HCT116 (cell line): ENCODE measurements at regions not wholly inside any gene's neighbourhood (a gene's known extent, or its start where the extent isn't known, plus 50 kb on each side); places are given as distances from the start of the nearest gene placed in this dataset.

Experiments
- ATAC-seq: fragments of 200-7000 bp; cut with Tn5 transposase; 2 replicates; pipeline ENCODE4 v1.9.1; 2020; ENCODE audit warnings: mild to moderate bottlenecking, moderate library complexity
- BruUV-seq: library from RNA; stranded (reverse); fragments of 400-500 nt; replicated peaks from 2 replicates; lab custom pipeline; 2021; lab: Mats Ljungman, UMichigan
- CTCF ChIA-PET: fragments of 300-600 bp; sonication (Branson Sonifier 250); formaldehyde crosslinking; loops from one replicate; lab custom pipeline; 2021; ENCODE audit warnings: antibody characterized with exemption; lab: Charles Lee
- POLR2A ChIA-PET: fragments of 300-600, 350-600 bp; sonication (Branson Sonifier 250); formaldehyde crosslinking; loops from one replicate; lab custom pipeline; 2021; ENCODE audit warnings: antibody characterized with exemption; lab: Charles Lee
- RAD21 ChIA-PET, 2 experiments: fragments of 300-600 bp; sonication (Branson Sonifier 250); formaldehyde crosslinking; loops; one replicate each; lab custom pipeline; 2023; ENCODE audit warnings: low total read pairs in 2 of 2; ENCODE audit not compliant: uncharacterized antibody in 2 of 2, unreplicated experiment in 2 of 2, low non-redundant PET in 1 of 2; lab: Charles Lee
- DNase-seq: peaks from one replicate; pipeline ENCODE4 v3.0.0-alpha.2; 2010; ENCODE audit warnings: low read depth, low spot score
- H2AFZ ChIP-seq: fragments of 200-600 bp; shearing (Covaris generic), sonication (generic); 2 replicates; pipeline ENCODE4 v1.6.1; 2017; ENCODE audit warnings: low read depth, mixed run types, mixed read lengths, antibody characterized with exemption, low read length; ENCODE audit not compliant: poor library complexity, severe bottlenecking
- H3K27ac ChIP-seq: 2 replicates; pipeline ENCODE4 v1.5.1; 2012; ENCODE audit warnings: low read depth, low read length
- H3K27me3 ChIP-seq: fragments of 200-600 bp; sonication (generic); 2 replicates; pipeline ENCODE4 v1.6.1; 2016; ENCODE audit warnings: mixed run types, low read length, mixed read lengths; ENCODE audit not compliant: insufficient read depth
- H3K36me3 ChIP-seq, 2 experiments: fragments of 200-500 bp in 1 of 2; fragments of 200-600 bp in 1 of 2; sonication (Bioruptor generic) in 1 of 2; sonication (generic) in 1 of 2; 2 replicates each; pipeline versions ENCODE4 v1.5.1 to v1.6.1; 2014 to 2016; ENCODE audit warnings: low read length in 2 of 2, inconsistent platforms in 1 of 2, mixed read lengths in 1 of 2, mixed run types in 1 of 2; ENCODE audit not compliant: insufficient read depth in 2 of 2, control insufficient read depth in 1 of 2
- H3K4me1 ChIP-seq, 2 experiments: fragments of 200-600 bp in 1 of 2; sonication (generic) in 1 of 2; 2 replicates each; pipeline versions ENCODE4 v1.5.1 to v1.6.1; 2012 to 2017; ENCODE audit warnings: low read length in 2 of 2, inconsistent platforms in 1 of 2, mild to moderate bottlenecking in 1 of 2, mixed read lengths in 1 of 2, mixed run types in 1 of 2, moderate library complexity in 1 of 2; ENCODE audit not compliant: insufficient read depth in 2 of 2, control insufficient read depth in 1 of 2
- H3K4me2 ChIP-seq: fragments of 200-600 bp; sonication (generic); 2 replicates; pipeline ENCODE4 v1.6.1; 2017; ENCODE audit warnings: mixed run types, low read length, mixed read lengths
- H3K4me3 ChIP-seq, 2 experiments: fragments of 200-600 bp in 1 of 2; sonication (generic) in 1 of 2; replicated peaks in 1 of 2; 2 replicates each; pipeline ENCODE4 v1.5.1; 2011 to 2016; ENCODE audit warnings: low read length in 2 of 2, control low read depth in 1 of 2, low read depth in 1 of 2, mild to moderate bottlenecking in 1 of 2, mixed read lengths in 1 of 2, mixed run types in 1 of 2
- H3K79me2 ChIP-seq: fragments of 200-600 bp; sonication (generic); 2 replicates; pipeline ENCODE4 v1.6.1; 2017; ENCODE audit warnings: mild to moderate bottlenecking, mixed run types, low read length, moderate library complexity, mixed read lengths; ENCODE audit not compliant: insufficient read depth
- H3K9ac ChIP-seq: fragments of 200-600 bp; sonication (generic); 2 replicates; pipeline ENCODE4 v1.6.1; 2016; ENCODE audit warnings: low read length, mixed read lengths
- H3K9me2 ChIP-seq: fragments of 200-600 bp; sonication (generic), shearing (Covaris generic); 2 replicates; pipeline ENCODE4 v1.6.1; 2017; ENCODE audit warnings: mixed run types, mild to moderate bottlenecking, moderate library complexity; ENCODE audit not compliant: insufficient read depth
- H3K9me3 ChIP-seq, 2 experiments: fragments of 200-500 bp in 1 of 2; fragments of 200-600 bp in 1 of 2; sonication (Bioruptor generic) in 1 of 2; sonication (generic) in 1 of 2; 2 replicates each; pipeline ENCODE4 v1.6.1; 2014 to 2017; ENCODE audit warnings: low read length in 2 of 2, mixed read lengths in 2 of 2, inconsistent platforms in 1 of 2, low read depth in 1 of 2, mild to moderate bottlenecking in 1 of 2, mixed run types in 1 of 2, moderate library complexity in 1 of 2; ENCODE audit not compliant: control insufficient read depth in 1 of 2, insufficient read depth in 1 of 2
- H4K20me1 ChIP-seq: fragments of 200-600 bp; sonication (generic), shearing (Covaris generic); 2 replicates; pipeline ENCODE4 v1.6.1; 2017; ENCODE audit warnings: mixed run types, mild to moderate bottlenecking, moderate library complexity; ENCODE audit not compliant: insufficient read depth
- ATF3 ChIP-seq: IDR thresholded peaks from 2 replicates; pipeline ENCODE4 v1.6.1; 2012
- CBX3 ChIP-seq: IDR thresholded peaks from 2 replicates; pipeline ENCODE4 v1.6.1; 2012; ENCODE audit warnings: low read depth
- EZH2 ChIP-seq: fragments of 200-600 bp; sonication (generic); IDR thresholded peaks from 2 replicates; pipeline ENCODE4 v1.6.1; 2017; ENCODE audit warnings: antibody characterized with exemption, mixed run types
- EZH2phosphoT487 ChIP-seq: fragments of 200-600 bp; IDR thresholded peaks from 2 replicates; pipeline ENCODE4 v1.6.1; 2018; ENCODE audit warnings: antibody characterized with exemption, borderline replicate concordance
- FOSL1 ChIP-seq: IDR thresholded peaks from 2 replicates; pipeline ENCODE4 v1.6.1; 2012; ENCODE audit warnings: low read depth
- JUND ChIP-seq: IDR thresholded peaks from 2 replicates; pipeline ENCODE4 v1.6.1; 2012
- POLR2AphosphoS5 ChIP-seq: IDR thresholded peaks from 2 replicates; pipeline ENCODE4 v1.6.1; 2011; ENCODE audit warnings: mild to moderate bottlenecking, low read depth, low read length, moderate library complexity
- RAD21 ChIP-seq: IDR thresholded peaks from 2 replicates; pipeline ENCODE4 v1.6.1; 2012; ENCODE audit warnings: low read depth, mild to moderate bottlenecking
- SIN3A ChIP-seq: IDR thresholded peaks from 2 replicates; pipeline ENCODE4 v1.6.1; 2012; ENCODE audit warnings: low read depth
- SP1 ChIP-seq: IDR thresholded peaks from 2 replicates; pipeline ENCODE4 v1.6.1; 2012; ENCODE audit warnings: low read depth
- TCF7L2 ChIP-seq: IDR thresholded peaks from 2 replicates; pipeline ENCODE4 v1.7.0; 2011; ENCODE audit warnings: borderline replicate concordance, inconsistent platforms; ENCODE audit not compliant: insufficient read depth, insufficient read length; ENCODE audit errors: extremely low read depth
- YY1 ChIP-seq: IDR thresholded peaks from 2 replicates; pipeline ENCODE4 v1.6.1; 2011; ENCODE audit warnings: low read length, low read depth, moderate library complexity, mild to moderate bottlenecking; ENCODE audit not compliant: insufficient replicate concordance; ENCODE audit errors: extremely low read depth
- ZFX ChIP-seq: fragments of 450-650 bp; IDR thresholded peaks from 2 replicates; pipeline ENCODE4 v1.6.1; 2017
- intact Hi-C: fragments of 100-400 bp; cut with micrococcal nuclease; formaldehyde crosslinking; loops from 2 replicates; pipeline ENCODE4 v1.10.0; 2022
- TF ChIP-seq, protein P1 (sequence below): IDR thresholded peaks from 2 replicates; pipeline ENCODE4 v1.6.1; 2012
- TF ChIP-seq, protein P2 (sequence below): IDR thresholded peaks from 2 replicates; pipeline ENCODE4 v1.6.1; 2012; ENCODE audit warnings: low read depth
- TF ChIP-seq, protein P3 (sequence below): IDR thresholded peaks from 2 replicates; pipeline ENCODE4 v1.6.1; 2011; ENCODE audit warnings: mild to moderate bottlenecking, low read length, moderate library complexity; ENCODE audit not compliant: insufficient replicate concordance; ENCODE audit errors: extremely low read depth

GRCh38 chr21:23218667-23219066 lies 2220.5 kb downstream of the NCAM2 start:
- H3K4me1 ChIP-seq, result no peaks in the 10 kb centered on the region
- RAD21 ChIA-PET, result no interaction called here
- no peak overlapping the region for H3K27ac ChIP-seq
- no peaks in the 10 kb centered on the region for H3K27me3 ChIP-seq
- no peak overlapping the region for H3K4me2 ChIP-seq
- no peak for ATAC-seq
- peaks cover 11 to 13% of the 10 kb centered on the region in 2 experiments; a peak in 3 of 4 replicates for H3K9me3 ChIP-seq
- H3K4me3 ChIP-seq, result no peak overlapping the region
- no peak overlapping the region for H2AFZ ChIP-seq
- TF ChIP-seq RAD21 (no peak), JUND (no peak), YY1 (no peak), SIN3A (no peak), SP1 (no peak), POLR2AphosphoS5 (no peak), CBX3 (no peak), EZH2 (no peak), ZFX (no peak), FOSL1 (no peak), ATF3 (no peak), TCF7L2 (no peak), EZH2phosphoT487 (no peak)
- TF ChIP-seq, protein P1, sequence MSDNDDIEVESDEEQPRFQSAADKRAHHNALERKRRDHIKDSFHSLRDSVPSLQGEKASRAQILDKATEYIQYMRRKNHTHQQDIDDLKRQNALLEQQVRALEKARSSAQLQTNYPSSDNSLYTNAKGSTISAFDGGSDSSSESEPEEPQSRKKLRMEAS, result no peak
- TF ChIP-seq, protein P2, sequence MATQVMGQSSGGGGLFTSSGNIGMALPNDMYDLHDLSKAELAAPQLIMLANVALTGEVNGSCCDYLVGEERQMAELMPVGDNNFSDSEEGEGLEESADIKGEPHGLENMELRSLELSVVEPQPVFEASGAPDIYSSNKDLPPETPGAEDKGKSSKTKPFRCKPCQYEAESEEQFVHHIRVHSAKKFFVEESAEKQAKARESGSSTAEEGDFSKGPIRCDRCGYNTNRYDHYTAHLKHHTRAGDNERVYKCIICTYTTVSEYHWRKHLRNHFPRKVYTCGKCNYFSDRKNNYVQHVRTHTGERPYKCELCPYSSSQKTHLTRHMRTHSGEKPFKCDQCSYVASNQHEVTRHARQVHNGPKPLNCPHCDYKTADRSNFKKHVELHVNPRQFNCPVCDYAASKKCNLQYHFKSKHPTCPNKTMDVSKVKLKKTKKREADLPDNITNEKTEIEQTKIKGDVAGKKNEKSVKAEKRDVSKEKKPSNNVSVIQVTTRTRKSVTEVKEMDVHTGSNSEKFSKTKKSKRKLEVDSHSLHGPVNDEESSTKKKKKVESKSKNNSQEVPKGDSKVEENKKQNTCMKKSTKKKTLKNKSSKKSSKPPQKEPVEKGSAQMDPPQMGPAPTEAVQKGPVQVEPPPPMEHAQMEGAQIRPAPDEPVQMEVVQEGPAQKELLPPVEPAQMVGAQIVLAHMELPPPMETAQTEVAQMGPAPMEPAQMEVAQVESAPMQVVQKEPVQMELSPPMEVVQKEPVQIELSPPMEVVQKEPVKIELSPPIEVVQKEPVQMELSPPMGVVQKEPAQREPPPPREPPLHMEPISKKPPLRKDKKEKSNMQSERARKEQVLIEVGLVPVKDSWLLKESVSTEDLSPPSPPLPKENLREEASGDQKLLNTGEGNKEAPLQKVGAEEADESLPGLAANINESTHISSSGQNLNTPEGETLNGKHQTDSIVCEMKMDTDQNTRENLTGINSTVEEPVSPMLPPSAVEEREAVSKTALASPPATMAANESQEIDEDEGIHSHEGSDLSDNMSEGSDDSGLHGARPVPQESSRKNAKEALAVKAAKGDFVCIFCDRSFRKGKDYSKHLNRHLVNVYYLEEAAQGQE, result no peak
- TF ChIP-seq, protein P3, sequence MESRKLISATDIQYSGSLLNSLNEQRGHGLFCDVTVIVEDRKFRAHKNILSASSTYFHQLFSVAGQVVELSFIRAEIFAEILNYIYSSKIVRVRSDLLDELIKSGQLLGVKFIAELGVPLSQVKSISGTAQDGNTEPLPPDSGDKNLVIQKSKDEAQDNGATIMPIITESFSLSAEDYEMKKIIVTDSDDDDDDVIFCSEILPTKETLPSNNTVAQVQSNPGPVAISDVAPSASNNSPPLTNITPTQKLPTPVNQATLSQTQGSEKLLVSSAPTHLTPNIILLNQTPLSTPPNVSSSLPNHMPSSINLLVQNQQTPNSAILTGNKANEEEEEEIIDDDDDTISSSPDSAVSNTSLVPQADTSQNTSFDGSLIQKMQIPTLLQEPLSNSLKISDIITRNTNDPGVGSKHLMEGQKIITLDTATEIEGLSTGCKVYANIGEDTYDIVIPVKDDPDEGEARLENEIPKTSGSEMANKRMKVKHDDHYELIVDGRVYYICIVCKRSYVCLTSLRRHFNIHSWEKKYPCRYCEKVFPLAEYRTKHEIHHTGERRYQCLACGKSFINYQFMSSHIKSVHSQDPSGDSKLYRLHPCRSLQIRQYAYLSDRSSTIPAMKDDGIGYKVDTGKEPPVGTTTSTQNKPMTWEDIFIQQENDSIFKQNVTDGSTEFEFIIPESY, result no peak
- TF ChIP-seq, all 23 proteins: peak for 0
- no peak for DNase-seq
- Histone ChIP-seq H4K20me1 (no peaks in the 10 kb centered on the region; the same call in 1 of the 2 replicates), H3K79me2 (no peaks in the 10 kb centered on the region), H3K9me2 (no peaks in the 10 kb centered on the region), H3K36me3 (no peaks in the 10 kb centered on the region), H3K9ac (no peak overlapping the region)
- POLR2A ChIA-PET, result no interaction called here
- no TSS peak for BruUV-seq
- intact Hi-C loops, result no loop called here
- CTCF ChIA-PET, result no interaction called here
